ENCODE measurements at regions not wholly inside any gene's neighbourhood (a gene's known extent, or its start where the extent isn't known, plus 50 kb on each side); places are given as distances from the start of the nearest gene placed in this dataset.

GRCh38 chrX:107567370-107567769 is 60.9 kb upstream of the PRPS1 start:
- H3K36me3 Mint-ChIP-seq = no peaks in the 10 kb centered on the region
- H3K27me3 Mint-ChIP-seq = peaks cover 7 to 23% of the 10 kb centered on the region in 2 donors
- POLR2A ChIA-PET = no interaction called here
- no peak overlapping the region for H3K27ac Mint-ChIP-seq
- Histone ChIP-seq H3K36me3 (ENCODE audit: control insufficient read depth in 2 of 2, extremely low read depth in 1 of 2, insufficient read depth in 1 of 2, low read length in 1 of 2) (no peaks in the 10 kb centered on the region), H3K9me3 (no peaks in the 10 kb centered on the region), H3K4me1 (ENCODE audit: control insufficient read depth in 1 of 2, extremely low read depth in 1 of 2, insufficient read depth in 2 of 2, low read length in 2 of 2) (no peaks in the 10 kb centered on the region), H3K27ac (ENCODE audit: low read length) (no peak overlapping the region), H3K4me3 (ENCODE audit: control insufficient read depth in 1 of 2, extremely low read depth in 1 of 2, low read length in 1 of 2) (no peak overlapping the region), H3K27me3 (replicated peaks in 1 of 2; ENCODE audit: control insufficient read depth in 2 of 2, extremely low read depth in 1 of 2, insufficient read depth in 2 of 2, low read length in 1 of 2) (no peaks in the 10 kb centered on the region)
- CTCF ChIA-PET = no interaction called here
- no peak overlapping the region for H3K4me3 Mint-ChIP-seq
- DNase-seq (no peak), ATAC-seq (replicated peaks in 1 of 4) (no peak)
- 20% methylated on average over 1 of the region's 2 CpGs for WGBS (ENCODE audit: insufficient coverage)
- H3K4me1 Mint-ChIP-seq = no peaks in the 10 kb centered on the region
- no peaks in the 10 kb centered on the region for H3K9me3 Mint-ChIP-seq

- Mint-ChIP-seq H3K27me3 (peaks cover 3 to 11% of the 10 kb centered on the region in 2 donors), H3K9me3 (no peaks in the 10 kb centered on the region), H3K36me3 (no peaks in the 10 kb centered on the region), H3K27ac (no peak overlapping the region), H3K4me1 (no peaks in the 10 kb centered on the region), H3K4me3 (no peak overlapping the region)
- POLR2A ChIA-PET = no interaction called here
- Histone ChIP-seq H3K9me3 (no peaks in the 10 kb centered on the region), H3K4me1 (ENCODE audit: control insufficient read depth in 1 of 2, extremely low read depth in 1 of 2, insufficient read depth in 2 of 2, low read length in 2 of 2) (no peaks in the 10 kb centered on the region), H3K36me3 (ENCODE audit: control insufficient read depth in 2 of 2, extremely low read depth in 1 of 2, insufficient read depth in 1 of 2, low read length in 1 of 2) (no peaks in the 10 kb centered on the region), H3K4me3 (ENCODE audit: control insufficient read depth in 1 of 2, extremely low read depth in 1 of 2, low read length in 1 of 2) (no peak overlapping the region), H3K27ac (ENCODE audit: low read length) (no peak overlapping the region), H3K27me3 (replicated peaks in 1 of 2; ENCODE audit: control insufficient read depth in 2 of 2, extremely low read depth in 1 of 2, insufficient read depth in 2 of 2, low read length in 1 of 2) (no peaks in the 10 kb centered on the region)
- ATAC-seq (replicated peaks in 1 of 4) (no peak), DNase-seq (no peak)
- CTCF ChIA-PET = no interaction called here
- 83% methylated on average over 1 of the region's 9 CpGs for WGBS (ENCODE audit: insufficient coverage)
These were observed 56.9 kb upstream of the PRPS1 start for GRCh38 chrX:107571296-107571998.

- ATAC-seq (replicated peaks in 1 of 4) = no peak
- Mint-ChIP-seq H3K4me3 (no peak overlapping the region), H3K36me3 (no peaks in the 10 kb centered on the region), H3K9me3 (no peaks in the 10 kb centered on the region), H3K27ac (no peak overlapping the region), H3K4me1 (no peaks in the 10 kb centered on the region), H3K27me3 (peaks cover 0 to 11% of the 10 kb centered on the region in 2 donors)
- POLR2A ChIA-PET = no interaction called here
- H3K4me1 ChIP-seq (ENCODE audit: control insufficient read depth in 1 of 2, extremely low read depth in 1 of 2, insufficient read depth in 2 of 2, low read length in 2 of 2) = no peaks in the 10 kb centered on the region
- H3K27ac ChIP-seq (ENCODE audit: low read length) = no peak overlapping the region
- no peaks in the 10 kb centered on the region for H3K27me3 ChIP-seq (replicated peaks in 1 of 2; ENCODE audit: control insufficient read depth in 2 of 2, extremely low read depth in 1 of 2, insufficient read depth in 2 of 2, low read length in 1 of 2)
- WGBS (ENCODE audit: insufficient coverage) = no CpG with 5 or more reads among the region's 7 CpGs
- CTCF ChIA-PET = no interaction called here
- no peaks in the 10 kb centered on the region for H3K36me3 ChIP-seq (ENCODE audit: control insufficient read depth in 2 of 2, extremely low read depth in 1 of 2, insufficient read depth in 1 of 2, low read length in 1 of 2)
- no peak overlapping the region for H3K4me3 ChIP-seq (ENCODE audit: control insufficient read depth in 1 of 2, extremely low read depth in 1 of 2, low read length in 1 of 2)
- H3K9me3 ChIP-seq = no peaks in the 10 kb centered on the region
- DNase-seq = no peak
These were observed 55.3 kb upstream of the PRPS1 start for GRCh38 chrX:107573016-107573415.

- Mint-ChIP-seq H3K27me3 (peaks cover 0 to 11% of the 10 kb centered on the region in 2 donors), H3K27ac (no peak overlapping the region), H3K4me1 (no peaks in the 10 kb centered on the region), H3K9me3 (no peaks in the 10 kb centered on the region), H3K36me3 (no peaks in the 10 kb centered on the region), H3K4me3 (no peak overlapping the region)
- DNase-seq (no peak), ATAC-seq (replicated peaks in 1 of 4) (no peak)
- H3K9me3 ChIP-seq = no peaks in the 10 kb centered on the region
- POLR2A ChIA-PET = no interaction called here
- no peak overlapping the region for H3K27ac ChIP-seq (ENCODE audit: low read length)
- no CpG with 5 or more reads among the region's 3 CpGs for WGBS (ENCODE audit: insufficient coverage)
- no peak overlapping the region for H3K4me3 ChIP-seq (ENCODE audit: control insufficient read depth in 1 of 2, extremely low read depth in 1 of 2, low read length in 1 of 2)
- no peaks in the 10 kb centered on the region for H3K4me1 ChIP-seq (ENCODE audit: control insufficient read depth in 1 of 2, extremely low read depth in 1 of 2, insufficient read depth in 2 of 2, low read length in 2 of 2)
- no peaks in the 10 kb centered on the region for H3K27me3 ChIP-seq (replicated peaks in 1 of 2; ENCODE audit: control insufficient read depth in 2 of 2, extremely low read depth in 1 of 2, insufficient read depth in 2 of 2, low read length in 1 of 2)
- no peaks in the 10 kb centered on the region for H3K36me3 ChIP-seq (ENCODE audit: control insufficient read depth in 2 of 2, extremely low read depth in 1 of 2, insufficient read depth in 1 of 2, low read length in 1 of 2)
- CTCF ChIA-PET = no interaction called here
These were observed 54.1 kb upstream of the PRPS1 start for GRCh38 chrX:107574054-107574683.

- H3K27ac ChIP-seq (ENCODE audit: low read length) = no peak overlapping the region
- ATAC-seq (replicated peaks in 1 of 4) (no peak), DNase-seq (no peak)
- H3K4me1 ChIP-seq (ENCODE audit: control insufficient read depth in 1 of 2, extremely low read depth in 1 of 2, insufficient read depth in 2 of 2, low read length in 2 of 2) = no peaks in the 10 kb centered on the region
- no peaks in the 10 kb centered on the region for H3K36me3 Mint-ChIP-seq
- H3K4me3 Mint-ChIP-seq = no peak overlapping the region
- no peaks in the 10 kb centered on the region for H3K9me3 ChIP-seq
- ChIA-PET CTCF (interaction anchor here in 1 of 2 donors (0.7 kb wide), 1 partner anchor 261 kb away, joined by 4 read pairs; no protein-coding TSS in a partner anchor), POLR2A (no interaction called here)
- H3K4me1 Mint-ChIP-seq = no peaks in the 10 kb centered on the region
- no peaks in the 10 kb centered on the region for H3K36me3 ChIP-seq (ENCODE audit: control insufficient read depth in 2 of 2, extremely low read depth in 1 of 2, insufficient read depth in 1 of 2, low read length in 1 of 2)
- no peak overlapping the region for H3K4me3 ChIP-seq (ENCODE audit: control insufficient read depth in 1 of 2, extremely low read depth in 1 of 2, low read length in 1 of 2)
- no peaks in the 10 kb centered on the region for H3K9me3 Mint-ChIP-seq
- no peak overlapping the region for H3K27ac Mint-ChIP-seq
- peaks cover 0 to 9% of the 10 kb centered on the region in 2 donors for H3K27me3 Mint-ChIP-seq
- H3K27me3 ChIP-seq (replicated peaks in 1 of 2; ENCODE audit: control insufficient read depth in 2 of 2, extremely low read depth in 1 of 2, insufficient read depth in 2 of 2, low read length in 1 of 2) = no peaks in the 10 kb centered on the region
These were observed 53.6 kb upstream of the PRPS1 start for GRCh38 chrX:107574711-107575110.

GRCh38 chrX:107576392-107576791 is 51.9 kb upstream of the PRPS1 start:
- DNase-seq = no peak
- Histone ChIP-seq H3K27ac (ENCODE audit: low read length) (no peak overlapping the region), H3K4me1 (ENCODE audit: control insufficient read depth in 1 of 2, extremely low read depth in 1 of 2, insufficient read depth in 2 of 2, low read length in 2 of 2) (no peaks in the 10 kb centered on the region), H3K36me3 (ENCODE audit: control insufficient read depth in 2 of 2, extremely low read depth in 1 of 2, insufficient read depth in 1 of 2, low read length in 1 of 2) (no peaks in the 10 kb centered on the region), H3K27me3 (replicated peaks in 1 of 2; ENCODE audit: control insufficient read depth in 2 of 2, extremely low read depth in 1 of 2, insufficient read depth in 2 of 2, low read length in 1 of 2) (no peaks in the 10 kb centered on the region), H3K4me3 (ENCODE audit: control insufficient read depth in 1 of 2, extremely low read depth in 1 of 2, low read length in 1 of 2) (no peak overlapping the region), H3K9me3 (no peaks in the 10 kb centered on the region)
- no peak overlapping the region for H3K4me3 Mint-ChIP-seq
- no peaks in the 10 kb centered on the region for H3K9me3 Mint-ChIP-seq
- no CpG with 5 or more reads among the region's 3 CpGs for WGBS (ENCODE audit: insufficient coverage)
- no peaks in the 10 kb centered on the region for H3K4me1 Mint-ChIP-seq
- H3K27me3 Mint-ChIP-seq = peaks cover 0 to 3% of the 10 kb centered on the region in 2 donors
- ATAC-seq (replicated peaks in 1 of 4) = no peak
- ChIA-PET POLR2A (no interaction called here), CTCF (no interaction called here)
- no peak overlapping the region for H3K27ac Mint-ChIP-seq
- H3K36me3 Mint-ChIP-seq = no peaks in the 10 kb centered on the region

Data from T-cell (primary cell).